OCI-LY7 (cell line): ENCODE measurements at regions not wholly inside any gene's neighbourhood (a gene's known extent, or its start where the extent isn't known, plus 50 kb on each side); places are given as distances from the start of the nearest gene placed in this dataset.

ENCODE experiments used
- BruUV-seq: library from RNA; stranded (reverse); fragments of 400-500 nt; replicated peaks from 2 replicates; lab custom pipeline; 2021; lab: Mats Ljungman, UMichigan
- CTCF ChIA-PET: fragments of 300-600 bp; sonication (Branson Sonifier 250); formaldehyde crosslinking; loops from one replicate; lab custom pipeline; 2022; ENCODE audit warnings: antibody characterized with exemption; ENCODE audit not compliant: unreplicated experiment; lab: Charles Lee
- POLR2A ChIA-PET: fragments of 300-600 bp; sonication (Branson Sonifier 250); formaldehyde crosslinking; loops from one replicate; lab custom pipeline; 2022; ENCODE audit warnings: antibody characterized with exemption; lab: Charles Lee
- DNase-seq: peaks from one replicate; pipeline ENCODE4 v3.0.0-alpha.2; 2015; ENCODE audit warnings: low spot score
- H2AFZ ChIP-seq: fragments of 200-600 bp; sonication (generic), shearing (Covaris generic); 2 replicates; pipeline ENCODE4 v1.6.1; 2014; ENCODE audit warnings: mild to moderate bottlenecking, antibody characterized with exemption, low read length, moderate library complexity
- H3K27ac ChIP-seq: fragments of 200-600 bp; sonication (generic); 2 replicates; pipeline ENCODE4 v1.5.1; 2014; ENCODE audit warnings: mixed run types, low read depth, mild to moderate bottlenecking, moderate library complexity, low read length, inconsistent platforms; ENCODE audit not compliant: poor library complexity, severe bottlenecking
- H3K36me3 ChIP-seq: fragments of 200-600 bp; sonication (generic); 2 replicates; pipeline ENCODE4 v1.6.1; 2014; ENCODE audit warnings: mild to moderate bottlenecking, antibody characterized with exemption, low read length, moderate library complexity, mixed read lengths; ENCODE audit not compliant: insufficient read depth
- H3K4me1 ChIP-seq: fragments of 200-600 bp; sonication (generic); 2 replicates; pipeline ENCODE4 v1.5.1; 2014; ENCODE audit warnings: mild to moderate bottlenecking, low read length; ENCODE audit not compliant: insufficient read depth, poor library complexity, severe bottlenecking
- H3K4me2 ChIP-seq: fragments of 200-600 bp; sonication (generic); 2 replicates; pipeline ENCODE4 v1.6.1; 2014; ENCODE audit warnings: mild to moderate bottlenecking, low read length
- H3K4me3 ChIP-seq: fragments of 200-600 bp; sonication (generic); 2 replicates; pipeline ENCODE4 v1.5.1; 2014; ENCODE audit warnings: mild to moderate bottlenecking, low read depth, low read length; ENCODE audit not compliant: poor library complexity, severe bottlenecking
- H3K79me2 ChIP-seq: fragments of 200-600 bp; sonication (generic); 2 replicates; pipeline ENCODE4 v1.6.1; 2016; ENCODE audit warnings: low read depth, mild to moderate bottlenecking, low read length, moderate library complexity, mixed read lengths; ENCODE audit not compliant: insufficient read depth
- H3K9me2 ChIP-seq: fragments of 200-600 bp; sonication (generic); 2 replicates; pipeline ENCODE4 v1.6.1; 2016; ENCODE audit warnings: mild to moderate bottlenecking, low read length, mixed read lengths; ENCODE audit not compliant: insufficient read depth
- H3K9me3 ChIP-seq: fragments of 200-600 bp; sonication (generic); 2 replicates; pipeline ENCODE4 v1.6.1; 2014; ENCODE audit warnings: mild to moderate bottlenecking, mixed run types, low read length, mixed read lengths
- H4K20me1 ChIP-seq: fragments of 200-600 bp; sonication (generic); 2 replicates; pipeline ENCODE4 v1.6.1; 2014; ENCODE audit warnings: mild to moderate bottlenecking, antibody characterized with exemption, low read length, moderate library complexity, mixed read lengths; ENCODE audit not compliant: insufficient read depth
- CTCF ChIP-seq: fragments of 200-600 bp; sonication (generic); conservative IDR thresholded peaks from 2 replicates; pipeline ENCODE4 v1.5.1; 2014; ENCODE audit warnings: mild to moderate bottlenecking, antibody characterized with exemption, low read length, moderate library complexity, mixed read lengths
- EZH2phosphoT487 ChIP-seq: fragments of 200-600 bp; sonication (generic); IDR thresholded peaks from 2 replicates; pipeline ENCODE4 v1.6.1; 2018; ENCODE audit warnings: low read depth, borderline replicate concordance, mild to moderate bottlenecking, mixed run types, antibody characterized with exemption, low read length, moderate library complexity, mixed read lengths
- intact Hi-C: fragments of 100-400 bp; cut with micrococcal nuclease; formaldehyde crosslinking; loops from one replicate; pipeline ENCODE4 v1.10.0; 2022; ENCODE audit not compliant: unreplicated experiment

DNA sequence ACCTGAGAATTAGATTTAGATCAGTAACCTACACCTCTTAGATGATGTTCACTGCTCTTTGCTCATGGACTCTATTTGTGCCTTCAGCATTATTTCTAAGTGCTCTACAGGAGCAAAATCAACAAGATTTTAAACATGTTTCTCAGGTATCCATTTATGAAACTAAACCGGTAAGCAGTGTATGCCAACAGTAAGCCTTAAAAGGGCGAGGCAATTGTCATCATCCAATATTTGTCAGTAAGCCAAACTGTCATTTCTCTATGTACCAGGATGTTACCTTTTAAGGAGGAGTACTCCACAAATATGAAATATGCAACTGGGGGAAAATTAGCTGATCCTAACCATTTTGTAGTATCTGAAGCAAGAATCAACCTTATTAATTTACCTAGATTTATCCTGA is 69.6 kb upstream of the ZNF184 start:
- no peaks in the 10 kb centered on the region for H3K4me1 ChIP-seq
- H2AFZ ChIP-seq: no peak overlapping the region
- no peaks in the 10 kb centered on the region for H3K9me2 ChIP-seq
- no TSS peak for BruUV-seq
- no peak for TF ChIP-seq CTCF
- no peak for TF ChIP-seq EZH2phosphoT487
- no peaks in the 10 kb centered on the region for H3K79me2 ChIP-seq
- H3K4me3 ChIP-seq: no peak overlapping the region
- H3K36me3 ChIP-seq: no peaks in the 10 kb centered on the region
- intact Hi-C loops: no loop called here
- ChIA-PET CTCF (no interaction called here), POLR2A (no interaction called here)
- H3K4me2 ChIP-seq: no peak overlapping the region
- no peak for DNase-seq
- H4K20me1 ChIP-seq: no peaks in the 10 kb centered on the region
- no peaks in the 10 kb centered on the region for H3K9me3 ChIP-seq
- H3K27ac ChIP-seq: no peak overlapping the region

GRCh38 chr6:27541933-27542297 is 69.0 kb upstream of the ZNF184 start:
- H3K9me2 ChIP-seq: no peaks in the 10 kb centered on the region
- no peak for TF ChIP-seq EZH2phosphoT487
- TF ChIP-seq CTCF: no peak
- H3K4me2 ChIP-seq: no peak overlapping the region
- BruUV-seq: no TSS peak
- intact Hi-C loops: no loop called here
- no peaks in the 10 kb centered on the region for H3K36me3 ChIP-seq
- H3K9me3 ChIP-seq: no peaks in the 10 kb centered on the region
- no peaks in the 10 kb centered on the region for H3K4me1 ChIP-seq
- no peak overlapping the region for H3K27ac ChIP-seq
- no peak overlapping the region for H2AFZ ChIP-seq
- ChIA-PET POLR2A (no interaction called here), CTCF (no interaction called here)
- no peaks in the 10 kb centered on the region for H4K20me1 ChIP-seq
- no peaks in the 10 kb centered on the region for H3K79me2 ChIP-seq
- DNase-seq: no peak
- H3K4me3 ChIP-seq: no peak overlapping the region

DNA sequence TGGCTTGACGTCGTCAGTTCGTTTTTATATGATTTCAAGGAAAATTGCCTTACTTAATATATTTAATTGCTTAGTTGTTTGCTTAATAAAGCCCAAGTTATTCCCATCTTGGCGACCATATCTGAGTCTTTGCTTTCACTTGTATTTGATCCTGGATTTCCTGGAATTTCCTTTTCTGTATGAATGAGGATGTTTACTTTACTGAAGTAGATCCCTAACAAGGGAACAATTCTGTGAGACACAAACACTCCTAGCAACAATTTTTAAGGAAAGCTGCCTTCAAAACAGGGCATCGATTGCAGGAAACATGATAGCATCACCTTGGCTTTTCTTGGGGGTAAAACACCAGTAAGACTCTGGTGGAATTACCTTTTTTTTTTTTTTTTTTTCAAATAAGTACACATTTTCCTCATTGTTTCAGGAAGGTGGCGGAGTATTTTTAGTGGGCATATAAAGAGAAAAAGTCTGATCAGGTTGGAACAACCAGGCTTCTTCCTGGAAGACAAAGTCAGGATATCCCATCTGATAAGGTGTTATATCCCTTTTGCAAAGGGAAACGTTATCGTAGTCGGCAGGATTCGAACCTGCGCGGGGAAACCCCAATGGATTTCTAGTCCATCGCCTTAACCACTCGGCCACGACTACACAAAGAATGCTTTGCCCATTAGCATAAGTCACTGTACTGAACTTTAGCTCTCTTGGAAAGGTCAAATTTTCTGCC is 68.5 kb upstream of the ZNF184 start:
- intact Hi-C loops: no loop called here
- H3K79me2 ChIP-seq: no peaks in the 10 kb centered on the region
- CTCF ChIA-PET: no interaction called here
- no peaks in the 10 kb centered on the region for H3K36me3 ChIP-seq
- no peak overlapping the region for H3K4me2 ChIP-seq
- no peak for DNase-seq
- H3K9me2 ChIP-seq: no peaks in the 10 kb centered on the region
- POLR2A ChIA-PET: interaction anchor here (0.6 kb wide), 1 partner anchor 286 kb away, joined by 4 read pairs; no protein-coding TSS in a partner anchor
- TF ChIP-seq EZH2phosphoT487 (no peak), CTCF (no peak)
- no TSS peak for BruUV-seq
- H3K9me3 ChIP-seq: no peaks in the 10 kb centered on the region
- no peak overlapping the region for H3K27ac ChIP-seq
- no peak overlapping the region for H2AFZ ChIP-seq
- H4K20me1 ChIP-seq: no peaks in the 10 kb centered on the region
- no peaks in the 10 kb centered on the region for H3K4me1 ChIP-seq
- no peak overlapping the region for H3K4me3 ChIP-seq
